SK-N-SH treated with all-trans-retinoic acid at 6 μM for 48 hours (cell line): ENCODE measurements at regions not wholly inside any gene's neighbourhood (a gene's known extent, or its start where the extent isn't known, plus 50 kb on each side); places are given as distances from the start of the nearest gene placed in this dataset.

Experiments used
- BACH2 ChIP-seq: fragments of 250-450 bp; sonication (Bioruptor Pico); IDR thresholded peaks from 2 replicates; pipeline ENCODE4 v1.9.0; 2021; ENCODE audit warnings: mild to moderate bottlenecking, borderline replicate concordance
- OSR1 ChIP-seq: fragments of 250-450 bp; sonication (Bioruptor Pico); IDR thresholded peaks from 2 replicates; pipeline ENCODE4 v1.8.0; 2022; ENCODE audit warnings: moderate library complexity, mild to moderate bottlenecking, inconsistent platforms
- RARB ChIP-seq: fragments of 250-450 bp; sonication (Bioruptor Pico); IDR thresholded peaks from 2 replicates; pipeline ENCODE4 v1.8.0; 2021; ENCODE audit warnings: mild to moderate bottlenecking, moderate library complexity
- ZFP3 ChIP-seq: fragments of 250-450 bp; sonication (Bioruptor Pico); IDR thresholded peaks from 2 replicates; pipeline ENCODE4 v1.5.0; 2020; ENCODE audit warnings: mild to moderate bottlenecking, moderate library complexity
- ZNF8 ChIP-seq: fragments of 450-650 bp; formaldehyde crosslinking; IDR thresholded peaks from 2 replicates; pipeline ENCODE4 v1.5.0; 2020; ENCODE audit warnings: mild to moderate bottlenecking, moderate library complexity
- TF ChIP-seq, protein P1 (sequence below): fragments of 250-450 bp; sonication (Bioruptor Pico); IDR thresholded peaks from 2 replicates; pipeline ENCODE4 v1.5.1; 2021; ENCODE audit warnings: mild to moderate bottlenecking, moderate library complexity

DNA sequence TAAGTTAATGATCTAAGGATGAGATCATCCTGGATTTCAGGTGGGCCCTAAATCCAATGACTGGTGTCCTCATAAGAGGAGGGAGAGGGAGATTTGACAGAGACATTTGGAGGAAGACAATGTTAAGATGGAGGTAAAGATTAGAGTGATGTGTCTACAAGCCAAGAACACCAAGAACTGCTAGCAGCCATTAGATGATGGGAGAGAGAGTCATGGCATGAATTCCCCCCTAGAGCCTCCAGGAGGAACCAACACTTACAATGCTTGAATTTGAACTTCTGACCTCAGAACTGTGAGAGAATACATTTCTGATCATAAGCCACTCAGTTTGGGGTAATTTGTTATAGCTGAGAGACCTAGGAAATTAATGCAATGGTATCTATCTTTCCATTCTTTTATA is 68.1 kb upstream of the RFXAP start:
- TF ChIP-seq ZNF8 (CRISPR knock-in tag) (no peak), ZFP3 (CRISPR knock-in tag) (no peak), BACH2 (CRISPR knock-in tag) (no peak), OSR1 (CRISPR knock-in tag) (no peak), RARB (CRISPR knock-in tag) (no peak)
- TF ChIP-seq, protein P1, sequence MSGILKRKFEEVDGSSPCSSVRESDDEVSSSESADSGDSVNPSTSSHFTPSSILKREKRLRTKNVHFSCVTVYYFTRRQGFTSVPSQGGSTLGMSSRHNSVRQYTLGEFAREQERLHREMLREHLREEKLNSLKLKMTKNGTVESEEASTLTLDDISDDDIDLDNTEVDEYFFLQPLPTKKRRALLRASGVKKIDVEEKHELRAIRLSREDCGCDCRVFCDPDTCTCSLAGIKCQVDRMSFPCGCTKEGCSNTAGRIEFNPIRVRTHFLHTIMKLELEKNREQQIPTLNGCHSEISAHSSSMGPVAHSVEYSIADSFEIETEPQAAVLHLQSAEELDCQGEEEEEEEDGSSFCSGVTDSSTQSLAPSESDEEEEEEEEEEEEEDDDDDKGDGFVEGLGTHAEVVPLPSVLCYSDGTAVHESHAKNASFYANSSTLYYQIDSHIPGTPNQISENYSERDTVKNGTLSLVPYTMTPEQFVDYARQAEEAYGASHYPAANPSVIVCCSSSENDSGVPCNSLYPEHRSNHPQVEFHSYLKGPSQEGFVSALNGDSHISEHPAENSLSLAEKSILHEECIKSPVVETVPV (CRISPR knock-in tag) = no peak
